ENCODE measurements at regions not wholly inside any gene's neighbourhood (a gene's known extent, or its start where the extent isn't known, plus 50 kb on each side); places are given as distances from the start of the nearest gene placed in this dataset.
"Not testable (repeated sequence)": the region's sequence is repeated elsewhere in the genome, so short reads cannot be mapped to it uniquely, and the experiment has no call there.

GRCh38 chr22:48405741-48406140 lies 1421.9 kb downstream of the BRD1 start:
- no peak overlapping the region for H3K4me3 ChIP-seq (ENCODE audit: low read depth, low read length)
- no peak for DNase-seq (ENCODE audit: low read depth)
- TF ChIP-seq, protein P1, sequence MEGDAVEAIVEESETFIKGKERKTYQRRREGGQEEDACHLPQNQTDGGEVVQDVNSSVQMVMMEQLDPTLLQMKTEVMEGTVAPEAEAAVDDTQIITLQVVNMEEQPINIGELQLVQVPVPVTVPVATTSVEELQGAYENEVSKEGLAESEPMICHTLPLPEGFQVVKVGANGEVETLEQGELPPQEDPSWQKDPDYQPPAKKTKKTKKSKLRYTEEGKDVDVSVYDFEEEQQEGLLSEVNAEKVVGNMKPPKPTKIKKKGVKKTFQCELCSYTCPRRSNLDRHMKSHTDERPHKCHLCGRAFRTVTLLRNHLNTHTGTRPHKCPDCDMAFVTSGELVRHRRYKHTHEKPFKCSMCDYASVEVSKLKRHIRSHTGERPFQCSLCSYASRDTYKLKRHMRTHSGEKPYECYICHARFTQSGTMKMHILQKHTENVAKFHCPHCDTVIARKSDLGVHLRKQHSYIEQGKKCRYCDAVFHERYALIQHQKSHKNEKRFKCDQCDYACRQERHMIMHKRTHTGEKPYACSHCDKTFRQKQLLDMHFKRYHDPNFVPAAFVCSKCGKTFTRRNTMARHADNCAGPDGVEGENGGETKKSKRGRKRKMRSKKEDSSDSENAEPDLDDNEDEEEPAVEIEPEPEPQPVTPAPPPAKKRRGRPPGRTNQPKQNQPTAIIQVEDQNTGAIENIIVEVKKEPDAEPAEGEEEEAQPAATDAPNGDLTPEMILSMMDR (conservative IDR thresholded peaks at IDR 0.05; ENCODE audit: low read depth, low read length): no peak

GRCh38 chr22:48404801-48405447 lies 1422.7 kb downstream of the BRD1 start:
- DNase-seq (ENCODE audit: low read depth): no peak
- TF ChIP-seq, protein P1 (conservative IDR thresholded peaks at IDR 0.05; ENCODE audit: low read depth, low read length): no peak
- no peak overlapping the region for H3K4me3 ChIP-seq (ENCODE audit: low read depth, low read length)

- H3K4me3 ChIP-seq (ENCODE audit: low read depth, low read length): no peak overlapping the region
- TF ChIP-seq, protein P1 (conservative IDR thresholded peaks at IDR 0.05; ENCODE audit: low read depth, low read length): no peak
- DNase-seq (ENCODE audit: low read depth): no peak
These were observed 1423.9 kb downstream of the BRD1 start for GRCh38 chr22:48403521-48404403.

DNA sequence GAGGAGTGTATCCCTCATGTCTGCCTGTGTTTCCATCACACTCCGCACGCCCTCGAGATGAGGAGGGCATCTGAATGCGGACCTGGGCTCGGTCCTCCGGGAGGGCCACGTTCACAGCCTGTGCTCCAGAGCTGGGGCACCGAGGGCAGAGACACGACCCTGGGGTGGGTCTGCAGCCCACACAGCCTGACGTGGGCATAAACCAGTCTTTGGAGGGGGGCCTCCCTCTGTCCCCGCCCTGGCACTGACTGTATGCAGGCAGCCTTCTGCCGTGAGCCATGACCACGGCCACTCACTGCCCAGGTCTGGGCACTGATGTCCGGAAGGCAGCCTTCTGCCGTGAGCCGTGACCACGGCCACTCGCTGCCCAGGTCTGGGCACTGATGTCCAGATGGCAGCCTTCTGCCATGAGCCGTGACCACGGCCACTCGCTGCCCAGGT lies 1425.1 kb downstream of the BRD1 start:
- H3K4me3 ChIP-seq (ENCODE audit: low read depth, low read length): no peak overlapping the region
- TF ChIP-seq, protein P1 (conservative IDR thresholded peaks at IDR 0.05; ENCODE audit: low read depth, low read length): no peak
- DNase-seq (ENCODE audit: low read depth): no peak

DNA sequence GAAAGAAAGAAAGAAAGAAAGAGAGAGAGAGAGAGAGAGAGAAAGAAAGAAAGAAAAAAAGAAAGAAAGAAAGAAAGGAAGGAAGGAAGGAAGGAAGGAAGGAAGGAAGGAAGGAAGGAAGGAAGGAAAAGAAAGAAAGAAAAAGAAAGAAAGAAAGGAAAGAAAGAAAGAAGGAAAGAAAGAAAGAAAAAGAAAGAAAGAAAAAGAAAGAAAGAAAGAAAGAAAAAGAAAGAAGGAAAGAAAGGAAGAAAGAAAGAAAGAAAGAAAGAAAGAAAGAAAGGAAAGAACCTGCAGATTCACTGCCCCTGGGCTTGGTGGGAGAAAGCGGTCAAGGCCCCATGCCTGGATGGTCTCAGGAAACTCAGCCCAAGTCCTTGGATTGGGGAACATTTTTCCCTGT lies 1426.2 kb downstream of the BRD1 start:
- not testable (repeated sequence) for H3K4me3 ChIP-seq (ENCODE audit: low read depth, low read length); DNase-seq (ENCODE audit: low read depth)

DNA sequence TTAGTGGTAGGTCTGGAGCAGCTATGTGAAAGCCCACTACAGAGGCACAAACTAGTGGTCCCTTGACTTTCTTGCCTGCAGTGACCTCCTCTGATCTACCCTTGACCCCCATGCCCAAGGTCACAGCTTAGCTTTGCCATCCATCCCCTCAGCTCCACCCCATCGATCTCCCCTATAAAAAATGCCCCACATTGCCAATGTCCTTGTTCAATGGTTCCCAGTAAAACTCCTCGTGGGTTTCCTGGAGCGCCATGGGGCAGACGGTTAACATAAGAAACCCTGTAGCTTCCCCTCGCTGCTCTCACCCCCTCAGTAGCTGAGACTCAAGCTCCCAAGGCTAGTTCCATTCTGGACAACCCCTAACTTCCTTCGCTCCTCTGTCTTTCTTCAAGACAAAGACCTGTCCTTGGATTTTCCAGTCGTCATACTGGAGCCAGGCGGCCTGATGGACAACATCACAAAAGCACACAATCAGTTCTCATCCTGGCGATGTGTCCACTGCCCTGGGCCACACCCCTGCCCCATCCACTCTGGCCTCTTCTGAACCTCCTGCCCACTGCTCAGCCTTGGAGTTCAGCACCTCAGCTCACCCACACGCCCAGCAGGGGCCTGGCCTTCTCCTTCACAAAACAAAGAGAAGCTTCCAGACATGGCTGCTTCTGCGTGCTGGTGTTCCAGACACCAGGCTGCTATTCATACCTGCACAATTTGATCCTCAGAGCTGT lies 1429.3 kb downstream of the BRD1 start:
- TF ChIP-seq, protein P1 (conservative IDR thresholded peaks at IDR 0.05; ENCODE audit: low read depth, low read length): no peak
- DNase-seq (ENCODE audit: low read depth): no peak
- no peak overlapping the region for H3K4me3 ChIP-seq (ENCODE audit: low read depth, low read length)

- DNase-seq (ENCODE audit: low read depth): no peak
- H3K4me3 ChIP-seq (ENCODE audit: low read depth, low read length): no peak overlapping the region
- TF ChIP-seq, protein P1 (conservative IDR thresholded peaks at IDR 0.05; ENCODE audit: low read depth, low read length): no peak
These were observed 1430.0 kb downstream of the BRD1 start for GRCh38 chr22:48397531-48398180.
